ENCODE measurements at regions not wholly inside any gene's neighbourhood (a gene's known extent, or its start where the extent isn't known, plus 50 kb on each side); places are given as distances from the start of the nearest gene placed in this dataset.
"Not testable (repeated sequence)": the region's sequence is repeated elsewhere in the genome, so short reads cannot be mapped to it uniquely, and the experiment has no call there.

DNA sequence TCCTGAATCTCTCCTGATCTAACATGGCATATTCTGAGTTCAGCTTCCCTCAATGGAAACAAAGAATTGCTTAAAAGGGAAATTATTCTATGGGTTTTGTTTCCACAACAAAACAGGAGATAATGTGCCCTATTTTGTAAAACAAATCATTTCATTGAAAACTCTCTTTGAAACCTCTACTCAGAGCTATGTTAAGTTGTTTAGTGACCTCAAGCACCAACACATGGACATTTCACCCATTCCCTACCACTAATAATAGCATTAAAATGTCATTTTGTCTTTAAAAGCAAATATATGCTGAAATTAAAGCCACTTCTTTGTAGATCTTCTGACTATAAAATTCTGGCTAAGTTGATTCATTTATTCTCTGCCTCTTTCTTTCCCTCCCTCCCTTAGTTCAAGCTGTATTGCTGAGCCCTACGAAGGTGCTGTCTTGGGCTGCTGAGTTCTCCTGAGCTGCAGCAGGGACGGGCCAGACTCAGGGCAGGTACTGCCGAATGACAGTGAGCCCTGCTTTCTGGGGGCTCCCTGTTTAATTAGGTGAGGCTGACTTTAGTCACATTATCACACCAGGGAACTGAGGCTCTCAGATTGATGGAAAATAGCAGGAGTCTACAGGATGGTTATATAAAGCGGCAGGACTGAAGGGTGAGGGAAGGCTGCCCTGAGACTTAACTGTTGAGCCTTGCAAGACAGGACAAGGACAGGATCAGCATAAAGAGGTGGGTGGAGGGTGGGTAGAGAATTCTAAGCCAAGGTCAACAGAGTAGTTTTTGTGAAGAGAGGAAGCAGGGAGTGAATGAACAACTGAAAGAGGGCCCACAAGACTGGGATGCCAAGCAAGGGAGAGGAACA lies 1685.1 kb downstream of the SPATA31A7 start:
- DNase-seq (ENCODE audit: low spot score), result not testable (repeated sequence)

GRCh38 chr9:62877552-62877951 lies 1687.7 kb downstream of the SPATA31A7 start:
- DNase-seq (ENCODE audit: low spot score), result not testable (repeated sequence)

DNA sequence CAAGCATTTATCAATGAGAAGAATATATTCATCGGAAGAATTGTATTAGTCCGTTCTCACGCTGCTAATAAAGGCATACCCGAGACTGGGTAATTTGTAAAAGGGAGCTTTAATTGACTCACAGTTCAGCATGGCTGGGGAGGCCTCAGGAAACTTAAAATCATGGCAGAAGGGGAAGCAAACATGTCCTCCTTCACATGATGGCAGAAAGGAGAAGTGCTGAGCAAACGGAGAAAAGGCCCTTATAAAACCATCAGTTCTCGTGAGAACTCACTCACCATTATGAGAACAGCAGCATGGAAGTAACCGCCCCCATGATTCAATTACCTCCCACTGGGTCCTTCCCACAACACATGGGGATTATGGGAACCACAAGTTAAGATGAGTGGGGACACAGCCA lies 1688.2 kb downstream of the SPATA31A7 start:
- DNase-seq (ENCODE audit: low spot score), result not testable (repeated sequence)

- not testable (repeated sequence) for DNase-seq (ENCODE audit: low spot score)
Measured at GRCh38 chr9:62880453-62880852, 1690.6 kb downstream of the SPATA31A7 start.

DNA sequence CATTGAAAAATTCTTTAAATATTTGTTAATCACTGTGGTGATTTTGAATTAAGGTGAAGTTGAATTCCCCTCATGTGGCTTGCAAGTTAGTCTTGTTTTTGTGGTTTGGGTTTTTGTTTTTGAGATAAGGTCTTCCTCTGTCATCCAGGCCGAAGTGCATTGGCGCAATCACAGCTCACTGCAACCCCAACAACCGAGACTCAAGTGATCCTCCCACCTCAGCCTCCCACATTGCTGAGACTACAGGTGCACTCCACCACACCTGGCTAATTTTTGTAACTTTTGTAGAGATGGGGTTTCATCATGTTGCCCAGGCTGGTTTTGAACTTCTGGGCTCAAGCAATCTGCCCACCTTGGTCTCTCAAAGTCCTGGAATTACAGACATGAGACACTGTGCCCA lies 1691.1 kb downstream of the SPATA31A7 start:
- DNase-seq (ENCODE audit: low spot score), result not testable (repeated sequence)

DNA sequence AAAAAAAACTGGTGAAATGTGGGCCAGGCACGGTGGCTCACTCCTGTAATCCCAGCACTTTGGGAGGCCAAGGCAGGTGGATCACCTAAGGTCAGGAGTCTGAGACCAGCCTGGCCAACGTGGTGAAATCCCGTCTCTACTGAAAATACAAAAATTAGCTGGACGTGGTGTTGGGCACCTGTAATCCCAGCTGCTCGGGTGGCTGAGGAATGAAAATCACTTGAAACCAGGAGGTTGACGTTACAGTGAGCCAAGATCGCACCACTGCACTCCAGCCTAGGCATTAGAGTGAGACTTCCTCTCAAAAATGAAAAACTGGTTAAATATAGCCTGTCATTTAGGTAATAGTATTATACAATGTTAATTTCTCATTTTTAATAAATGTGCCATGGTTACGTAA lies 1692.0 kb downstream of the SPATA31A7 start:
- not testable (repeated sequence) for DNase-seq (ENCODE audit: low spot score)

GRCh38 chr9:62882717-62883116 lies 1692.9 kb downstream of the SPATA31A7 start:
- not testable (repeated sequence) for DNase-seq (ENCODE audit: low spot score)

- DNase-seq (ENCODE audit: low spot score), result not testable (repeated sequence)
Measured at GRCh38 chr9:62896692-62897091, 1706.9 kb downstream of the SPATA31A7 start.

DNA sequence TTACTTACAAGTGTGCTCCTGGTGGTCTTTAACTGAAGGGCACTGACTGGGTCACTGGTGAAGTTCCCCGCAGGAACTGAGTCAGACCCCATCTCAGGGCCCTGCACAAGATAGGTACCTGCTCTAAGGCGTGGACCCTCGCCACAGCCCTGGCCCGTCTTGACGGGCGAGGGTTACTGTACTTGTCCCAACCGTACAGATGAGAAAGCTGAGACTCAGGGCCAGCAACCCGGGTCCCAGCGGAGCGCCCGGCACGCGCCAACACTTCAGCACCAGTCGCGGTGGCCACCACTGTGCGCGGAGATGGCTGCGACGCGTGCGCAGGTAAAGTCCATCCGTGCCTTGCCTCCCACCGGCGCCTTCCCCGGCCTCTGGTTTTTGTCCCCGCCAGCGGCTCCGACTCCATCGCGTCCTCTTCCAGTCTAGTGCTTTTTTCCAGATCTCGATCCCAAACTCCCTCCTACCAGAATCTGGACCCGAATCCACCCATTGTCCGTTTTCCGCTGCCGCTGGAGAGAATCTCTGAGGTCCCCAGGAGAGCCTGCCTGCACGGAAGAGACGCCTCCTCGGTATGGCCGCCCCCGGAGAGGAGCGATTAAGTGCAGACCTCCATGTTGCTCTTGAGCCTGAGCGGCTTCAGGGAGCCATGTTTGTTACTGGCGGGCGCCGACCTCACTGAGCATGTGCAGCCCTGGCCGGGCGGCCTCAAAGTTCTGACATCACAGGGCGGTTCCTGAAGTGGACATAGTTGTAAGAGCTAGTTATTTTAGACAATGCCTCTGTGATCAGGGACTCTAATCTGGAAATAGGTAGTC lies 1707.8 kb downstream of the SPATA31A7 start:
- not testable (repeated sequence) for DNase-seq (ENCODE audit: low spot score)

- not testable (repeated sequence) for DNase-seq (ENCODE audit: low spot score)
Measured at GRCh38 chr9:62899666-62900065, 1709.8 kb downstream of the SPATA31A7 start.

DNA sequence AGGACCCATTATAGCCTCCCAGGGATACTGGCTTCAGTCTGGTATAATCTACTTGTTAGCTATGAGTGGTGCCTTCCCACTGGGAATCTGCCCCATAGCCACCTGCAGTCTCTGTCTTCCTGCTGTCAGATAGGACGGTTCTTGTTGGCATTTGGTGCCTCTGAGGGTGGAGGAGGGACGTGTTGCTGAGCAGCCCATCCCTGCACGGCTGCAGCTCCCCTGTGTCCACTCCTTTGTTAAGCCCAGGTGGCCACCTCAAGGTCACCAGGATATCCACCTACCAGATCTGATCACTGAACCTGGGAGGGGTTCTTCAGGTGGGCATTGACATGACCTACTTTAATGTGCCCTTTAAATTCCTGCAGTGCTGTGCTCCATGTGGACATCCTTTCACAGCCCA lies 1714.2 kb downstream of the SPATA31A7 start:
- not testable (repeated sequence) for DNase-seq (ENCODE audit: low spot score)

DNA sequence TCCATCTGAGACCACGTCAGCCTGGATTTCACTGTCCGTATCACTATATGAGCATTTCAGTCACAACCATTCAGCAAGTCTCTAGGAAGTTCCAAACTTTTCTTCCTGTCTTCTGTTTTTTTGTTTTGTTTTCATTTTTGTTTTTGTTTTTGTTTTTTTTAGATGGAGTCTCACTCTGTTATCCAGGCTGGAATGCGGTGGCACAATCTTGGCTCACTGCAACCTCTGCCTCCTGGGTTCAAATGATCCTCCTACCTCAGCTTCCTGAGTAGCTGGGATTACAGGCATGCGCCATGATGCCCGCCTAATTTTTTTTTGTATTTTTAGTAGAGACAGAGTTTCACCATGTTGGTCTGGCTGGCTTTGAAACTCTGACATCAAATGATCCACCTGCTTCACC lies 1715.9 kb downstream of the SPATA31A7 start:
- not testable (repeated sequence) for DNase-seq (ENCODE audit: low spot score)

- not testable (repeated sequence) for DNase-seq (ENCODE audit: low spot score)
Measured at GRCh38 chr9:62907866-62908265, 1718.0 kb downstream of the SPATA31A7 start.

DNA sequence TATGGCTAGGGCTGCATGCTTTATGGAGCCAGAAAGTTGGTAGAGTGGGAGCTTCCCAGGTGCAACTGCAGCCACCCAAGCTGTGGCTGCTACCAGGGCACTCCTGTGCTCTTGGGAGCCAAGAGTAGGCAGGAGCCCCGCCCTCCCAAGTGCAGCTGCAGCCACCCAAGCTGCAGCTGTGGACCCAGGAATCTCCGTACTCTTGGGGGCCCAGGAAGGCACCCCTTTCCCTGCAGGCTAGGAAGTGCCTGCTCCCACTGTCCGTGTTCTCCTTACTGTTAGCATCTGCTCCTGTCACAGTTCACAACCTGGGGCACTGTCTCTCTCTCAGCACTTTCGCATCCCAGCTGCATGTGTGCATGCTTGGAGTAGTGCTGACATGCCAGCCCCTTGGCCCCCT lies 1718.4 kb downstream of the SPATA31A7 start:
- DNase-seq (ENCODE audit: low spot score), result not testable (repeated sequence)

DNA sequence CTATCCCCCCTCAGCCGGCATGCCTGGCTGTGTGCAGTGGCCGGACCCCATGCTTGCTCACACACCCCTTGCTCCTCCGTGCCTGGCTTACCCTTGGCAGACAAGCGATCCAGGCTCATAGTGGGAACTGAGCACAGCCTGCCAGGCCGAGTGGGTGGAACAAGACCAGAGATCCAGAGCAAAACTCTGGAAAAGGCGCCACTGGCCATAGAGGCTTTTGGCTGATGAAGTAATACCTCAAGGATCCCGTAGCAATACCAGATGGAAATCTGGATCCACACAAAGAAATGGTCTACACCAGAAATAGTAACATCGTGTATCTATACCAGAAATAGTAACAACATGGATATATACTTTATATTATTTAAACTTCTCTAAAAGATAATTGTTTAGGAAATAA lies 1719.6 kb downstream of the SPATA31A7 start:
- DNase-seq (ENCODE audit: low spot score), result not testable (repeated sequence)

GRCh38 chr9:62912278-62912677 lies 1722.4 kb downstream of the SPATA31A7 start:
- DNase-seq (ENCODE audit: low spot score), result not testable (repeated sequence)

GRCh38 chr9:62915168-62915567 lies 1725.3 kb downstream of the SPATA31A7 start:
- DNase-seq (ENCODE audit: low spot score), result not testable (repeated sequence)

GRCh38 chr9:62915661-62916060 lies 1725.8 kb downstream of the SPATA31A7 start:
- not testable (repeated sequence) for DNase-seq (ENCODE audit: low spot score)

- DNase-seq (ENCODE audit: low spot score), result not testable (repeated sequence)
Measured at GRCh38 chr9:62918648-62919385, 1729.0 kb downstream of the SPATA31A7 start.

GRCh38 chr9:62931484-62931883 lies 1741.6 kb downstream of the SPATA31A7 start:
- DNase-seq (ENCODE audit: low spot score), result not testable (repeated sequence)

- DNase-seq (ENCODE audit: low spot score), result not testable (repeated sequence)
Measured at GRCh38 chr9:62952840-62953239, 1763.0 kb downstream of the SPATA31A7 start.

Data from COLO829 (cell line).